ENCODE measurements at regions not wholly inside any gene's neighbourhood (a gene's known extent, or its start where the extent isn't known, plus 50 kb on each side); places are given as distances from the start of the nearest gene placed in this dataset.
"Not testable (repeated sequence)": the region's sequence is repeated elsewhere in the genome, so short reads cannot be mapped to it uniquely, and the experiment has no call there.

GRCh38 chrX:109155161-109155560, 326.7 kb downstream of the GUCY2F start:
- no peak for ATAC-seq

DNA sequence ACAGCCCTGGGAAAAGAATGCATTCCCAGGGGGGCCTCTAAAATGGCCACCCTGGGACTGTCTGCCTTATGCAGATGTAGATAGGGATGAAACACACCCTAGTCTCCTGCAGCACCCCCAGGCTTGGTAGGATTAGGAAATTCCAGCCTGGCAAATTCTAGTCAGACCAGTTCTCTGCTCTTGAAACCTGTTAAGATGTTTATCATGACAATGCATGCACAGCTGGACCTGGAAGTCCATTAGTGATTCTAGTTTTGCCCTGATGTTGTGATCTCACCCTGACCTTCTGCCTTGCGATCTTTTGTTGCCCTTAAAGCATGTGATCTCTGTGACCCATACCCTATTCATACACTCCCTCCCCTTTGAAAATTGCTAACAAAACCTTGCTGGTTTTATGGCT, 337.7 kb downstream of the GUCY2F start:
- not testable (repeated sequence) for ATAC-seq

- no peak for ATAC-seq
These were observed 341.4 kb downstream of the GUCY2F start for GRCh38 chrX:109140463-109140862.

DNA sequence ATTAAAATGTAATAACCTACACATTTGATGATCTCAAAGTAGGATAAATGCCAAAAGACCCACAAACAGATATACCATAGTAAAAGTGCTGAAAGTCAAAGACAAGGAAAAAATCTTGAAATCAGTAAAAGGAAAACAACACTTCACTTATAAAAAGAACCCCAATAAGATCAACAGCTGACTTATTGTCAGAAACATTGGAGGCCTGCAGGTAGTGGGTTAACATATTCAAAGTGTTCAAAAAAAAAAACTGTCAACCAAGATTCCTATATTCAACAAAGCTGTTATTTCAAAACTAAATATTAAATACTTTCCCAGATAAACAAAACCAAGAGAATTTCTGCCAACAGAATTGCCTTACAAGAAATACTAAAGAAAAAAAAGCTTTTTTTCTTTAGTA, 347.1 kb downstream of the GUCY2F start:
- no peak for ATAC-seq

- ATAC-seq: no peak
These were observed 356.6 kb downstream of the GUCY2F start for GRCh38 chrX:109125304-109125703.

GRCh38 chrX:109089359-109089758, 353.0 kb upstream of the IRS4 start:
- ATAC-seq: no peak

- ATAC-seq: no peak
These were observed 341.4 kb upstream of the IRS4 start for GRCh38 chrX:109077788-109078187.

DNA sequence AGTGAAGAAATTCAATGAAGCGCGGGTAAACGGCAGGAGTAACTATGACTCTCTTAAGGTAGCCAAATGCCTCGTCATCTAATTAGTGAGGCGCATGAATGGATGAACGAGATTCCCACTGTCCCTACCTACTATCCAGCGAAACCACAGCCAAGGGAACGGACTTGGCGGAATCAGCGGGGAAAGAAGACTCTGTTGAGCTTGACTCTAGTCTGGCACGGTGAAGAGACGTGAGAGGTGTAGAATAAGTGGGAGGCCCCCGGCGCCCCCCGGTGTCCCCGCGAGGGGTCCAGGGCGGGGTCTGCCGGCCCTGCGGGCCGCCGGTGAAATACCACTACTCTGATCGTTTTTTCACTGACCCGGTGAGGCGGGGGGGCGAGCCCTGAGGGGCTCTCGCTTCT, 317.8 kb upstream of the IRS4 start:
- ATAC-seq: not testable (repeated sequence)

- ATAC-seq: no peak
These were observed 313.5 kb upstream of the IRS4 start for GRCh38 chrX:109049903-109050302.

DNA sequence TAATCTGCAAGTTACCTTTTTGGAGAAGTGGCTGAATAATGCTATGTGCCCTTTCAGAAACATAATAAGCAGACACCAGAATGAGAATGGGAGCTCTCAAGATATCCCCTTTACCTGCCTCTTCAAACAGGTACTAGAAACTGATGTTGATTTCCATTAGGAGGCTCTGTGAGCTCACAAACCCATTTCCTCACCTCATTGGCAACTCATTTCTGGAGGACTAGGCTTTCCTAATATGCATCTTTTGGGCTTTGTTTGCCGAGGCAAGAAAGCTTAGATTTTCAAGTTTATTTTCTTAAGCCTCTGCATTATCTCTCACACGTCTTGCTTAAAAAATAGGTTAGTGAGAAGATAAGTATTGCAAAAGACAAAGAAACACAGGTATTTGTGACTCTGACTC, 313.1 kb upstream of the IRS4 start:
- ATAC-seq: no peak

DNA sequence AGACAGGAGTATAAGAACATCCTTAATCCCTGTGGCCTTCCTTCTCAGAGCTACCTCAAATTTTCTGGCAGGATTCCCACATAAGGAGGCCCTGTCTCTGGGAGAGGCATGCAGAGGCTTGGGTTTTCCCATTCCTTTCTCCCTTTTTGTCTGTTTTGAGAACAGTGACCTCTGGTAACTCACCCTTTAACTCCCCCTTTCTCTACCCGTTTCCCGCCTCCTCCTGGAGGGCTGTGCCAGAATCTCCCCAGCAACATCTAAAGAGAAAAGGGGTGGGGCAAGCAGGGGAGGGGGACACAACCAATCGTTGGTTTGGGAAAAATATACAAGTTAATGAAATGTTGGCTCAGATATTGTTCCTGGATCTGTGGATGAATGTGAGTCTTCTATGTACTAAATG, 303.7 kb upstream of the IRS4 start:
- ATAC-seq: no peak

- ATAC-seq: no peak
These were observed 300.3 kb upstream of the IRS4 start for GRCh38 chrX:109036624-109037023.

DNA sequence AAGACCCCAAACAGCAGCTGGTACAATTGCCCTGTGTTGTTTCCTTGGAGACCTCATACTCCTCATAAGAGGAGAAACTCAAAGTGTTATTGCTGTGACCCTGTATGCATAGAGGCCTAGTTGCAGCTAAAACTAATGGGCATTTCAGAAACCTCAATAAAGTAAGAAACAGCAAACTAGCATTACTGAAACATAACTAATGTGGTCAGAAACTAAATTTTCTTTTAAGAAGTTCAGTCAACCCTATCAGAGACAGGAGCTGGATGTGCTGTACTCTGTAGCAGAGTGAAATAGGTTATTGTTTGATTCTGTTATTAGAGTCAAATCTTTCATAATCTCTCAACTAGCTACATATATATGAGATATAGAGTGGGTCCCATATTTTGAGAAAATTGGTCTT, 257.5 kb upstream of the IRS4 start:
- no peak for ATAC-seq

- ATAC-seq: not testable (repeated sequence)
These were observed 236.5 kb upstream of the IRS4 start for GRCh38 chrX:108972899-108973298.

DNA sequence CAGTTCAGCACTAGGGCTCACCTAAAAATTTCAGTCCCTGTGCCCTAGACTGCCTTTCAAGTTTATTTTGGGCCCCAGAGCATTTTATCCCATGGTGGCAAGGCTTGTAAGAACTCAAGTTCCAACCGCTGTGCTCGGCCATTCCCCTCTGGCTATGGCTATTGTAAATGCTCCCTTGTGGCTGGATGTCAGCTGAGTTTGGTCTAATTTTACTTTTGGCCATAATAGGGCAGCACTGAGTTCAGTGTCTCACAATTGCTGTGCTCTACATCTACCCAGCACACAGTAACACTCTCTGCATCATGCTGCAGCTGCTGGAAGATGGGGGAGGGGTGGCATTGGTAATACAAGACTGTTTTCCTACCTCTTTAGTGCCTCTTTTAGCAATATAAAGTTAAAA, 210.8 kb upstream of the IRS4 start:
- no peak for ATAC-seq

DNA sequence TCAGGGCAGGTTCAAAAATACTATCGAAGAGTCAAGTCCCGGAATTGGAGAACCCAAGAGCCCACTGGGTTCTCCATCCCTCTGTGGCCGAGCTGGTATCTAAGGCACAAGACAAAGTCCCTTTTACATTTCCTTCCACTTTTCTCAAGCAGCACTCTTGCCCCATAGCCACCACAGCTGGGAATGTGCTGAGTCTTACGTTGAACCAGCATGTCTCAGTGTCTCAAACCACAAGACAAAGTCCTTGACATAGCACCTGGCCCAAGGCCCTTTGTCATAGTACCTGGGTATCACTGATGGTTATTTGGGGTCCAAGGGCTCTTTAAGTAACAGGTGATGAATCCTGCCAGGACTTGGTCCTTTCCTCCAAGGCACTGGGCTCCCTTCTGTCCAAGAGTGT, 210.2 kb upstream of the IRS4 start:
- no peak for ATAC-seq

GRCh38 chrX:108945883-108946523, 209.6 kb upstream of the IRS4 start:
- peak; percentile 60 for ATAC-seq

- ATAC-seq: no peak
These were observed 178.4 kb upstream of the IRS4 start for GRCh38 chrX:108914791-108915190.

GRCh38 chrX:108903831-108904230, 167.5 kb upstream of the IRS4 start:
- not testable (repeated sequence) for ATAC-seq

DNA sequence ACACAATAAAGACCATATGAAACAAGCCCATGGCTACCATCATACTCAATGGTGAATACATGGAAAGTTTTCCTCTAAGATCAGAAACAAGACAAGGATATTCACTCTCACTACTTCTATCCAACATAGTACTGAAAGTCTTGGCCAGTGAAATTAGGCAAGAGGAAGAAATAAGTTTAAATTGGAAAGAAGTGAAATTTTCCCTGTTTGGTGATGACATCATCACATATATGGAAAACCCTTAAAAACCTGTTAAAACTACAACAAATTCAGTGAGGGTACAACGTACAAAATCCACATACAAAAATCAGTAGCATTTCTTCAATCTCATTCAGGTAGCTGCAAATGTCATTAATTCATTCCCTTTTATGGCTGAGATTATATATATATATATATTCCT, 164.0 kb upstream of the IRS4 start:
- ATAC-seq: no peak

GRCh38 chrX:108896349-108896748, 160.0 kb upstream of the IRS4 start:
- ATAC-seq: not testable (repeated sequence)

GRCh38 chrX:108892501-108892900, 156.1 kb upstream of the IRS4 start:
- ATAC-seq: no peak

GRCh38 chrX:108875548-108875947, 139.2 kb upstream of the IRS4 start:
- ATAC-seq: no peak

GRCh38 chrX:108843039-108843438, 106.7 kb upstream of the IRS4 start:
- not testable (repeated sequence) for ATAC-seq

- ATAC-seq: no peak
These were observed 97.6 kb upstream of the IRS4 start for GRCh38 chrX:108833993-108834392.
